Astrocyte (in vitro differentiated cells and primary cell): ENCODE measurements at regions not wholly inside any gene's neighbourhood (a gene's known extent, or its start where the extent isn't known, plus 50 kb on each side); places are given as distances from the start of the nearest gene placed in this dataset.

ENCODE experiments used
- EZH2 ChIP-seq: IDR thresholded peaks from 2 replicates; pipeline ENCODE4 v1.6.1; 2012; ENCODE audit warnings: mild to moderate bottlenecking, low read length, inconsistent platforms; ENCODE audit not compliant: insufficient read depth
- TF ChIP-seq, protein P1 (sequence below): IDR thresholded peaks from 2 replicates; pipeline ENCODE4 v1.5.1; 2011; ENCODE audit warnings: low read depth, mild to moderate bottlenecking, inconsistent platforms, low read length, moderate library complexity; ENCODE audit not compliant: insufficient read depth

DNA sequence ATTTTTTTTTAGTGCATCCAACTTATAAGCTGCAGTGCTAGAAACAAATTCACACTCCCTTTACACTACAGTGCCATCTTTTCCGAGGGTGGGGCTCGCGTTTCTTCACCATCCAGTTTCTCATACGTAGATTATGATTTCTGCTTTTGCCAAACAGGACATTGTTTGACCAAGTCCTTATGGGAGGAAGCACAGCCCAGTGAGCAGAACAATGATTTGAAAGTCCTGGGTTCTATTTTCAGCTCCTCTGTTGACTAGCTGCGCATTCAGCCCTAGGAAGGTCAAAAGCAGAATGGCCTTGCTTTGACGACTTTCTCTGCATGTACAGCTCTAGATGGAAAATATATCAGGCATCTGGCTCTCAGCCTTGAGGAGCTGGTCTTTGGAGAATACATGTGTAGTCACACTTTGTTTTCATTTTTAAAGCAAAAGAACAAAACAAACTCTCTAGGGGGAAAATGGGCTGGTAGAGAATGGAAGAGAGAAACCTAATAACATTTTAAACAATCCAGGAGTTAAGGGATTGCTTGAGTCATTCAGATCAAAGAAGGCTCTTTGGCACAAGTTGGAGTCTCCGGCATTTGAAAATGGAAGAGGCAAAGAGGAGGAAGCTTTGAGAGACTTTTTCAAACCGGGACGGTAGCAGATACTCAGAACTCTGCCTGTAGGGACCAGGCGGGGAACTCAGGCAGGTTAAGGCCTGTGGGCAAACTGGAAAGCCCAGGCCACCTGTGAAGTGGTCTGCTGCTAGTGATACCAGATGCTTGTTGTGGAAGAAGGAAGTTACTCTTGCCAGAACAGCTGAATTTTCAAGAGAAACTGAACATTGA lies 257.3 kb upstream of the PLEKHG7 start:
- TF ChIP-seq, protein P1, sequence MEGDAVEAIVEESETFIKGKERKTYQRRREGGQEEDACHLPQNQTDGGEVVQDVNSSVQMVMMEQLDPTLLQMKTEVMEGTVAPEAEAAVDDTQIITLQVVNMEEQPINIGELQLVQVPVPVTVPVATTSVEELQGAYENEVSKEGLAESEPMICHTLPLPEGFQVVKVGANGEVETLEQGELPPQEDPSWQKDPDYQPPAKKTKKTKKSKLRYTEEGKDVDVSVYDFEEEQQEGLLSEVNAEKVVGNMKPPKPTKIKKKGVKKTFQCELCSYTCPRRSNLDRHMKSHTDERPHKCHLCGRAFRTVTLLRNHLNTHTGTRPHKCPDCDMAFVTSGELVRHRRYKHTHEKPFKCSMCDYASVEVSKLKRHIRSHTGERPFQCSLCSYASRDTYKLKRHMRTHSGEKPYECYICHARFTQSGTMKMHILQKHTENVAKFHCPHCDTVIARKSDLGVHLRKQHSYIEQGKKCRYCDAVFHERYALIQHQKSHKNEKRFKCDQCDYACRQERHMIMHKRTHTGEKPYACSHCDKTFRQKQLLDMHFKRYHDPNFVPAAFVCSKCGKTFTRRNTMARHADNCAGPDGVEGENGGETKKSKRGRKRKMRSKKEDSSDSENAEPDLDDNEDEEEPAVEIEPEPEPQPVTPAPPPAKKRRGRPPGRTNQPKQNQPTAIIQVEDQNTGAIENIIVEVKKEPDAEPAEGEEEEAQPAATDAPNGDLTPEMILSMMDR: no peak
- no peak for TF ChIP-seq EZH2
